Mesendoderm (in vitro differentiated cells): ENCODE measurements at regions not wholly inside any gene's neighbourhood (a gene's known extent, or its start where the extent isn't known, plus 50 kb on each side); places are given as distances from the start of the nearest gene placed in this dataset.

Experiments
- DNase-seq: peaks from one replicate; pipeline ENCODE4 v3.0.0; 2013
- H2AK5ac ChIP-seq: 2 replicates; pipeline ENCODE4 v1.6.1; 2013; ENCODE audit warnings: low read length, inconsistent platforms
- H2BK120ac ChIP-seq: 2 replicates; pipeline ENCODE4 v1.6.1; 2013; ENCODE audit warnings: low read depth, mild to moderate bottlenecking, low read length, moderate library complexity, mixed read lengths
- H2BK15ac ChIP-seq: replicated peaks from 2 replicates; pipeline ENCODE4 v1.6.1; 2013; ENCODE audit warnings: low read depth, mild to moderate bottlenecking, moderate library complexity
- H2BK5ac ChIP-seq: 2 replicates; pipeline ENCODE4 v1.6.1; 2013; ENCODE audit warnings: low read length, inconsistent platforms
- H3K18ac ChIP-seq: 2 replicates; pipeline ENCODE4 v1.6.1; 2013; ENCODE audit warnings: mild to moderate bottlenecking, low read length, mixed read lengths
- H3K23ac ChIP-seq: one replicate; pipeline ENCODE4 v1.6.1; 2013; ENCODE audit warnings: low read length
- H3K27ac ChIP-seq: 2 replicates; pipeline ENCODE4 v1.5.1; 2013; ENCODE audit warnings: low read depth, mild to moderate bottlenecking, inconsistent platforms, low read length, moderate library complexity
- H3K27me3 ChIP-seq: 2 replicates; pipeline ENCODE4 v1.6.1; 2013; ENCODE audit warnings: low read length, control low read depth, mild to moderate bottlenecking, inconsistent platforms; ENCODE audit not compliant: insufficient read depth, poor library complexity
- H3K36me3 ChIP-seq: 2 replicates; pipeline ENCODE4 v1.6.1; 2013; ENCODE audit warnings: low read length, inconsistent platforms; ENCODE audit not compliant: control insufficient read depth, insufficient read depth
- H3K4ac ChIP-seq: one replicate; pipeline ENCODE4 v1.6.1; 2013; ENCODE audit warnings: low read depth, mild to moderate bottlenecking, low read length, moderate library complexity
- H3K4me1 ChIP-seq: 2 replicates; pipeline ENCODE4 v1.6.1; 2013; ENCODE audit warnings: low read depth, low read length, inconsistent platforms; ENCODE audit not compliant: control insufficient read depth
- H3K4me2 ChIP-seq: 2 replicates; pipeline ENCODE4 v1.6.1; 2013; ENCODE audit warnings: low read length
- H3K4me3 ChIP-seq: 2 replicates; pipeline ENCODE4 v1.5.1; 2013; ENCODE audit warnings: mild to moderate bottlenecking, low read length
- H3K56ac ChIP-seq: one replicate; pipeline ENCODE4 v1.6.1; 2013; ENCODE audit warnings: low read length
- H3K79me1 ChIP-seq: 2 replicates; pipeline ENCODE4 v1.6.1; 2013; ENCODE audit warnings: low read length, inconsistent platforms
- H3K79me2 ChIP-seq: 2 replicates; pipeline ENCODE4 v1.6.1; 2013; ENCODE audit warnings: mild to moderate bottlenecking, low read length; ENCODE audit not compliant: control insufficient read depth, insufficient read depth
- H3K9ac ChIP-seq: 2 replicates; pipeline ENCODE4 v1.6.1; 2013; ENCODE audit warnings: low read length, inconsistent platforms
- H4K5ac ChIP-seq: one replicate; pipeline ENCODE4 v1.6.1; 2013; ENCODE audit warnings: low read length
- H4K8ac ChIP-seq: one replicate; pipeline ENCODE4 v1.6.1; 2013; ENCODE audit warnings: low read depth, mild to moderate bottlenecking, control low read depth, low read length, moderate library complexity
- WGBS: extraction: QIAGEN DNeasy Blood & Tissue Kit; methylation state at CpG from one replicate; pipeline ENCODE4 v1.1.7; 2013; ENCODE audit warnings: low lambda C conversion rate, missing lambda C conversion rate; ENCODE audit not compliant: insufficient coverage; ENCODE audit errors: extremely low coverage; 5-methylcytosine and 5-hydroxymethylcytosine counted together

GRCh38 chr1:98328855-98329254, 332.7 kb upstream of the SNX7 start:
- no peak overlapping the region for H3K9ac ChIP-seq
- H3K4me1 ChIP-seq = peaks cover 11% of the 10 kb centered on the region
- no peaks in the 10 kb centered on the region for H3K36me3 ChIP-seq
- no peak overlapping the region for H3K4me2 ChIP-seq
- H3K56ac ChIP-seq = no peak overlapping the region
- no peaks in the 10 kb centered on the region for H3K27me3 ChIP-seq
- no peak overlapping the region for H3K18ac ChIP-seq
- H3K27ac ChIP-seq = no peak overlapping the region
- no peak overlapping the region for H2AK5ac ChIP-seq
- H3K23ac ChIP-seq = no peak overlapping the region
- H3K4me3 ChIP-seq = no peak overlapping the region
- no peak overlapping the region for H3K4ac ChIP-seq
- H4K5ac ChIP-seq = no peak overlapping the region
- no peaks in the 10 kb centered on the region for H3K79me2 ChIP-seq
- no peak overlapping the region for H2BK5ac ChIP-seq
- no peaks in the 10 kb centered on the region for H3K79me1 ChIP-seq
- no peak for DNase-seq
- no peak overlapping the region for H2BK15ac ChIP-seq
- H2BK120ac ChIP-seq = no peak overlapping the region
- H4K8ac ChIP-seq = no peak overlapping the region

DNA sequence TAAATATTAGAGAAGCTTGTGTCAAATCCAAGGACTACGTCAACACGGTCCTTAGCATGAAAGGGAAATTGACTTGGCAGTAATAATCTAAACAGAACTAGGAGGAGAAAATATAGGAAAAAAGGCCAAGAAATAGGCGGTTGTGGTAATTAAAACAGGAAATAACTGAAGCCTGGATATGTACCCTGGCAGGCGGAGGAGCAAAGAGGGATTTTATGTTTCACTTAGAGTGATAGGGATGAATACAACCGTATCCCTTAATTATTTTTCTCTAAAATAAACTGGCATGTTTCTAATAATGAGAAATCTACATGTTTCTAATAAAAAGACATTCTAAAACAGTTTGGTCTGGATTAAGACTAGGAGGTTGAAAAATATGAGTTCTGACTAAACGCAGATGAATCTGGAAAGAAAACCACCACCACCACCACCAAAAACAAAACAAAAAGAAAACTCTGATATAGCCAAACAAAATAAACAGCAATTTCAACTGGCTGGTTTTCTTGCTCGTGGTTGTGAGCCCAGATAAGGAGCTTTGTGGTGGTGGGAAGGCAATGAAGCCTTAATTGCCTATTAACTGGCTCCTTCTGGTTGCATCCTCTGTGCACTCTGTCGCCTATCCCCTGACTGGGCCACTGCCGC, 334.2 kb upstream of the SNX7 start:
- Histone ChIP-seq H3K18ac (no peak overlapping the region), H2BK15ac (no peak overlapping the region), H3K56ac (no peak overlapping the region), H3K79me1 (no peaks in the 10 kb centered on the region), H4K5ac (no peak overlapping the region), H2BK120ac (no peak overlapping the region), H2AK5ac (no peak overlapping the region), H3K9ac (no peak overlapping the region), H3K4me1 (peaks cover 16% of the 10 kb centered on the region), H3K4ac (no peak overlapping the region), H3K27ac (no peak overlapping the region), H3K36me3 (no peaks in the 10 kb centered on the region), H4K8ac (no peak overlapping the region), H3K23ac (no peak overlapping the region), H3K4me2 (no peak overlapping the region), H3K4me3 (no peak overlapping the region), H3K79me2 (no peaks in the 10 kb centered on the region), H3K27me3 (no peaks in the 10 kb centered on the region), H2BK5ac (no peak overlapping the region)
- no CpG with 5 or more reads among the region's 9 CpGs for WGBS
- DNase-seq = peak; percentile 64

DNA sequence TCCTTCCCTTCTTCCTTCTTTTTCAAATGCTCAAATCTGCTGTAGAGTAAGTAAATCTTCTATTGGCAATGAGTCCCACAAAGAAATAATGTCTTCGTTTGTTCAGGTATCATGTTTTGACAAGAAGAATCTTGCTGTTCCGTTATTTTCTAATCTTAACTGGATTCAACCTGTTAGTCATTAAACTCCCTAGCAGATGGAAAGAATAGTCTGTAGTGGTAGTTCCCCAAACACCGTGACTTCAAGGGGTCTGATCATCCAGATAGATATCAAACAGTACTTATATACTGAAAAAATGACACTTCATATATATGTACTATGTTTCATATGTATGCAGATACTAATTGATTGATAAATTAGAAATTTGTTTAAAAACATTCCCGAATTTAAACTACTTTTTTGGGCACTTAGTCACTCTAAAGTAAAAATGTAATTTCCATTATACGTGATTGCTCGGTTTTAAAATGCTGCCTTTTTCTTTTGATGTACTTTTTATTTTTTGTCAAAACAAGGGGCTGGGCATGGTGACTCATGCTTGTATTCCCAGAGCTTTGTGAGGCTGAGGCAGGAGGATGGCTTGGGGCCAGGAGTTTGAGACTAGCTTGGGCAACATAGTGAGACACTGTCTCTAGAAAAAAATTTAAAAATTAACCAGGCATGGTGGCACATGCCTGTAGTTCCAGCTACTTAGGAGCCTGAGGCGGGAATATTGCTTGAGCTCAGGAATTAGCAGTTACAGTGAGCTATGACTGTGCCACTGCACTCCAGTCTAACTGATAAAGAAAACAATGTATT, 335.7 kb upstream of the SNX7 start:
- Histone ChIP-seq H4K8ac (no peak overlapping the region), H3K56ac (no peak overlapping the region), H3K79me2 (no peaks in the 10 kb centered on the region), H3K4ac (no peak overlapping the region), H3K18ac (peak overlapping the region; percentile 12), H4K5ac (no peak overlapping the region), H3K36me3 (no peaks in the 10 kb centered on the region), H3K9ac (no peak overlapping the region), H3K4me2 (no peak overlapping the region), H3K27me3 (no peaks in the 10 kb centered on the region), H2BK5ac (no peak overlapping the region), H2AK5ac (no peak overlapping the region), H3K27ac (no peak overlapping the region), H2BK120ac (no peak overlapping the region), H2BK15ac (no peak overlapping the region), H3K4me3 (no peak overlapping the region), H3K23ac (no peak overlapping the region), H3K79me1 (no peaks in the 10 kb centered on the region), H3K4me1 (peaks cover 16% of the 10 kb centered on the region)
- WGBS = no CpG with 5 or more reads among the region's 7 CpGs
- no peak for DNase-seq

GRCh38 chr1:98323906-98324358, 337.6 kb upstream of the SNX7 start:
- no peak overlapping the region for H2BK15ac ChIP-seq
- no peak overlapping the region for H4K8ac ChIP-seq
- H3K9ac ChIP-seq = no peak overlapping the region
- H3K4me2 ChIP-seq = no peak overlapping the region
- no peak overlapping the region for H3K23ac ChIP-seq
- no peak overlapping the region for H4K5ac ChIP-seq
- H3K4me1 ChIP-seq = peaks cover 16% of the 10 kb centered on the region
- peak; percentile 97 for DNase-seq
- no peaks in the 10 kb centered on the region for H3K27me3 ChIP-seq
- no peaks in the 10 kb centered on the region for H3K79me1 ChIP-seq
- no peak overlapping the region for H2AK5ac ChIP-seq
- H3K27ac ChIP-seq = peak overlapping the region; percentile 60
- peak overlapping the region; percentile 47 for H2BK5ac ChIP-seq
- H3K79me2 ChIP-seq = no peaks in the 10 kb centered on the region
- H3K4ac ChIP-seq = no peak overlapping the region
- peak overlapping the region; percentile 82 for H3K18ac ChIP-seq
- H2BK120ac ChIP-seq = no peak overlapping the region
- WGBS = no CpG with 5 or more reads among the region's 3 CpGs
- H3K4me3 ChIP-seq = no peak overlapping the region
- H3K36me3 ChIP-seq = no peaks in the 10 kb centered on the region
- H3K56ac ChIP-seq = peak overlapping the region; percentile 44

- no peak overlapping the region for H3K9ac ChIP-seq
- H2AK5ac ChIP-seq = no peak overlapping the region
- peak overlapping the region; percentile 6 for H3K18ac ChIP-seq
- no peaks in the 10 kb centered on the region for H3K27me3 ChIP-seq
- H2BK5ac ChIP-seq = no peak overlapping the region
- no peak overlapping the region for H4K8ac ChIP-seq
- no peaks in the 10 kb centered on the region for H3K79me2 ChIP-seq
- peak; percentile 65 for DNase-seq
- H3K4me1 ChIP-seq = peaks cover 16% of the 10 kb centered on the region
- peak overlapping the region; percentile 22 for H3K27ac ChIP-seq
- H3K4ac ChIP-seq = no peak overlapping the region
- H3K56ac ChIP-seq = peak overlapping the region; percentile 38
- no peak overlapping the region for H3K4me2 ChIP-seq
- no peak overlapping the region for H3K23ac ChIP-seq
- H4K5ac ChIP-seq = no peak overlapping the region
- H3K4me3 ChIP-seq = no peak overlapping the region
- no peak overlapping the region for H2BK120ac ChIP-seq
- H2BK15ac ChIP-seq = no peak overlapping the region
- H3K79me1 ChIP-seq = no peaks in the 10 kb centered on the region
- H3K36me3 ChIP-seq = no peaks in the 10 kb centered on the region
These were observed 338.1 kb upstream of the SNX7 start for GRCh38 chr1:98323388-98323787.
